ENCODE measurements at regions not wholly inside any gene's neighbourhood (a gene's known extent, or its start where the extent isn't known, plus 50 kb on each side); places are given as distances from the start of the nearest gene placed in this dataset.

GRCh38 chr11:10386861-10387205 is 68.2 kb upstream of the AMPD3 start:
- no peaks in the 10 kb centered on the region for H3K4me1 ChIP-seq (ENCODE audit: insufficient read depth, low read length, severe bottlenecking)
- H3K9me2 ChIP-seq (ENCODE audit: low read depth, low read length) = no peaks in the 10 kb centered on the region
- H3K36me3 ChIP-seq (ENCODE audit: insufficient read depth, low read length) = no peaks in the 10 kb centered on the region
- H3K27me3 ChIP-seq (ENCODE audit: insufficient read depth, low read length) = peaks cover 9% of the 10 kb centered on the region
- H3K27ac ChIP-seq (ENCODE audit: low read depth, low read length, poor library complexity, severe bottlenecking) = no peak overlapping the region
- no peaks in the 10 kb centered on the region for H3F3A ChIP-seq (ENCODE audit: insufficient read depth, low read length)
- H3K9ac ChIP-seq (ENCODE audit: low read length) = no peak overlapping the region
- H3K4me3 ChIP-seq (ENCODE audit: low read depth, low read length, poor library complexity, severe bottlenecking) = no peak overlapping the region
- no peak overlapping the region for H3K4me2 ChIP-seq (ENCODE audit: low read length)
- H2AFZ ChIP-seq (ENCODE audit: low read length) = no peak overlapping the region
- H3K9me3 ChIP-seq (ENCODE audit: low read length) = no peaks in the 10 kb centered on the region
- no peaks in the 10 kb centered on the region for H3K79me2 ChIP-seq (ENCODE audit: insufficient read depth, low read length)
- H4K20me1 ChIP-seq (ENCODE audit: insufficient read depth, low read length) = no peaks in the 10 kb centered on the region
- no peak for TF ChIP-seq CTCF (IDR thresholded peaks at IDR 0.05; ENCODE audit: low read length)
- TF ChIP-seq EZH2 (IDR thresholded peaks at IDR 0.05; ENCODE audit: borderline replicate concordance, low read length) = no peak

- no peak overlapping the region for H2AFZ ChIP-seq (ENCODE audit: low read length)
- TF ChIP-seq EZH2 (IDR thresholded peaks at IDR 0.05; ENCODE audit: borderline replicate concordance, low read length) (no peak), CTCF (IDR thresholded peaks at IDR 0.05; ENCODE audit: low read length) (no peak)
- H3K79me2 ChIP-seq (ENCODE audit: insufficient read depth, low read length) = no peaks in the 10 kb centered on the region
- H3K9me2 ChIP-seq (ENCODE audit: low read depth, low read length) = no peaks in the 10 kb centered on the region
- no peaks in the 10 kb centered on the region for H4K20me1 ChIP-seq (ENCODE audit: insufficient read depth, low read length)
- no peaks in the 10 kb centered on the region for H3K36me3 ChIP-seq (ENCODE audit: insufficient read depth, low read length)
- H3K4me1 ChIP-seq (ENCODE audit: insufficient read depth, low read length, severe bottlenecking) = no peaks in the 10 kb centered on the region
- H3K9ac ChIP-seq (ENCODE audit: low read length) = no peak overlapping the region
- H3K4me3 ChIP-seq (ENCODE audit: low read depth, low read length, poor library complexity, severe bottlenecking) = no peak overlapping the region
- no peak overlapping the region for H3K27ac ChIP-seq (ENCODE audit: low read depth, low read length, poor library complexity, severe bottlenecking)
- H3F3A ChIP-seq (ENCODE audit: insufficient read depth, low read length) = no peaks in the 10 kb centered on the region
- no peak overlapping the region for H3K4me2 ChIP-seq (ENCODE audit: low read length)
- peaks cover 9% of the 10 kb centered on the region for H3K27me3 ChIP-seq (ENCODE audit: insufficient read depth, low read length)
- no peaks in the 10 kb centered on the region for H3K9me3 ChIP-seq (ENCODE audit: low read length)
Measured at GRCh38 chr11:10387206-10388083, 67.6 kb upstream of the AMPD3 start.

- Histone ChIP-seq H3K27me3 (ENCODE audit: insufficient read depth, low read length) (peaks cover 9% of the 10 kb centered on the region), H3F3A (ENCODE audit: insufficient read depth, low read length) (no peaks in the 10 kb centered on the region), H3K4me2 (ENCODE audit: low read length) (no peak overlapping the region)
Measured at GRCh38 chr11:10388101-10388500, 67.0 kb upstream of the AMPD3 start.

More at GRCh38 chr11:10388101-10388500, 67.0 kb upstream of the AMPD3 start:
- Histone ChIP-seq H4K20me1 (ENCODE audit: insufficient read depth, low read length) (no peaks in the 10 kb centered on the region), H3K79me2 (ENCODE audit: insufficient read depth, low read length) (no peaks in the 10 kb centered on the region), H3K9me2 (ENCODE audit: low read depth, low read length) (no peaks in the 10 kb centered on the region), H2AFZ (ENCODE audit: low read length) (no peak overlapping the region), H3K9ac (ENCODE audit: low read length) (no peak overlapping the region), H3K36me3 (ENCODE audit: insufficient read depth, low read length) (no peaks in the 10 kb centered on the region), H3K9me3 (ENCODE audit: low read length) (no peaks in the 10 kb centered on the region), H3K27ac (ENCODE audit: low read depth, low read length, poor library complexity, severe bottlenecking) (no peak overlapping the region), H3K4me3 (ENCODE audit: low read depth, low read length, poor library complexity, severe bottlenecking) (no peak overlapping the region), H3K4me1 (ENCODE audit: insufficient read depth, low read length, severe bottlenecking) (no peaks in the 10 kb centered on the region)
- no peak for TF ChIP-seq CTCF (IDR thresholded peaks at IDR 0.05; ENCODE audit: low read length)
- no peak for TF ChIP-seq EZH2 (IDR thresholded peaks at IDR 0.05; ENCODE audit: borderline replicate concordance, low read length)

Measured in OCI-LY1 (cell line).